ENCODE measurements at regions not wholly inside any gene's neighbourhood (a gene's known extent, or its start where the extent isn't known, plus 50 kb on each side); places are given as distances from the start of the nearest gene placed in this dataset.

DNA sequence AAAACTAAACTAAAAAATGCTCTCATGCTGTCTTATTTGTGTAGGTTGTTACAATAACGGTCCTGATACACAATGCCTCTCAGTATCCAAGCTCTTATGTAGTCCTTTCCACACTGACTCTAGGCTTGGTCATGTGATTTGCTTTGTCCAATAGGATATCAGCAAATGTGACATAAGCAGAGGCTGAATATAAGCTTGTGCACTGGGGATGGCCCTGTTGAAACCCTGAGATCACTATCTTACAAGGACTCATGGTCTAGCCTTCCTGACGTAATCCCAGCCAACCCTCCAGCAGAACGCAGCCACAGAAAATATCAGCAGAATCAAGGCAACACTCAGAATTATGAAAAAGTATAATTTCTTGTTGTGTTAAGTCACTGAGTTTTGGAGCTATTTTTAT, 145.1 kb upstream of the CCN2 start:
- TF ChIP-seq POLR2A (IDR thresholded peaks at IDR 0.05; ENCODE audit: low read depth, low read length) (no peak), POLR2AphosphoS5 (IDR thresholded peaks at IDR 0.05; ENCODE audit: low read depth, low read length) (no peak)
